SK-N-SH treated with all-trans-retinoic acid at 6 μM for 48 hours (cell line): ENCODE measurements at regions not wholly inside any gene's neighbourhood (a gene's known extent, or its start where the extent isn't known, plus 50 kb on each side); places are given as distances from the start of the nearest gene placed in this dataset.

Source experiments
- ATAC-seq: fragments of 200-7000 bp; cut with Tn5 transposase; 3 replicates; pipeline ENCODE4 v1.9.1; 2020; ENCODE audit warnings: mild to moderate bottlenecking, moderate library complexity
- ARNTL ChIP-seq: fragments of 450-650 bp; formaldehyde crosslinking; IDR thresholded peaks from 2 replicates; pipeline ENCODE4 v1.5.0; 2020; ENCODE audit warnings: low read depth, mild to moderate bottlenecking, moderate library complexity, borderline replicate concordance
- BACH2 ChIP-seq: fragments of 250-450 bp; sonication (Bioruptor Pico); IDR thresholded peaks from 2 replicates; pipeline ENCODE4 v1.9.0; 2021; ENCODE audit warnings: mild to moderate bottlenecking, borderline replicate concordance
- CREB5 ChIP-seq: fragments of 250-450 bp; sonication (Bioruptor Pico); IDR thresholded peaks from 2 replicates; pipeline ENCODE4 v1.5.1; 2020; ENCODE audit warnings: low read depth, mild to moderate bottlenecking, moderate library complexity
- CSDC2 ChIP-seq: fragments of 250-450 bp; sonication (Bioruptor Pico); IDR thresholded peaks from 2 replicates; pipeline ENCODE4 v1.5.0; 2020; ENCODE audit warnings: mild to moderate bottlenecking, moderate library complexity
- CSRNP3 ChIP-seq: fragments of 250-450 bp; sonication (Bioruptor Pico); IDR thresholded peaks from 2 replicates; pipeline ENCODE4 v1.5.1; 2021; ENCODE audit warnings: mild to moderate bottlenecking, moderate library complexity
- ESRRG ChIP-seq: fragments of 250-450 bp; sonication (Bioruptor Pico); IDR thresholded peaks from 2 replicates; pipeline ENCODE4 v1.6.1; 2021; ENCODE audit warnings: mild to moderate bottlenecking
- GLIS3 ChIP-seq: fragments of 250-450 bp; sonication (Bioruptor Pico); IDR thresholded peaks from 2 replicates; pipeline ENCODE4 v1.5.0; 2020; ENCODE audit warnings: mild to moderate bottlenecking, moderate library complexity
- ISL1 ChIP-seq: fragments of 250-450 bp; sonication (Bioruptor Pico); IDR thresholded peaks from 2 replicates; pipeline ENCODE4 v2.1.2; 2022; ENCODE audit warnings: mild to moderate bottlenecking, moderate library complexity
- OSR1 ChIP-seq: fragments of 250-450 bp; sonication (Bioruptor Pico); IDR thresholded peaks from 2 replicates; pipeline ENCODE4 v1.8.0; 2022; ENCODE audit warnings: moderate library complexity, mild to moderate bottlenecking, inconsistent platforms
- PATZ1 ChIP-seq: fragments of 250-450 bp; sonication (Bioruptor Pico); IDR thresholded peaks from 2 replicates; pipeline ENCODE4 v1.8.0; 2020; ENCODE audit warnings: mild to moderate bottlenecking, moderate library complexity, borderline replicate concordance
- POU6F1 ChIP-seq: fragments of 250-450 bp; sonication (Bioruptor Pico); IDR thresholded peaks from 2 replicates; pipeline ENCODE4 v1.8.0; 2021; ENCODE audit warnings: low read depth, mild to moderate bottlenecking, moderate library complexity, borderline replicate concordance
- RARB ChIP-seq: fragments of 250-450 bp; sonication (Bioruptor Pico); IDR thresholded peaks from 2 replicates; pipeline ENCODE4 v1.8.0; 2021; ENCODE audit warnings: mild to moderate bottlenecking, moderate library complexity
- SNAI2 ChIP-seq: fragments of 250-450 bp; sonication (Bioruptor Pico); IDR thresholded peaks from 2 replicates; pipeline ENCODE4 v1.5.0; 2020; ENCODE audit warnings: mild to moderate bottlenecking, moderate library complexity
- TCF4 ChIP-seq: fragments of 250-450 bp; sonication (Bioruptor Pico); IDR thresholded peaks from 2 replicates; pipeline ENCODE4 v1.8.0; 2021; ENCODE audit warnings: mild to moderate bottlenecking, moderate library complexity, borderline replicate concordance
- TOX ChIP-seq: fragments of 250-450 bp; sonication (Bioruptor Pico); IDR thresholded peaks from 2 replicates; pipeline ENCODE4 v1.8.0; 2021; ENCODE audit warnings: mild to moderate bottlenecking, moderate library complexity, borderline replicate concordance
- TSHZ2 ChIP-seq: fragments of 250-450 bp; sonication (Bioruptor Pico); IDR thresholded peaks from 2 replicates; pipeline ENCODE4 v1.5.0; 2020; ENCODE audit warnings: mild to moderate bottlenecking, moderate library complexity
- ZC3H10 ChIP-seq: fragments of 250-450 bp; sonication (Bioruptor Pico); IDR thresholded peaks from 2 replicates; pipeline ENCODE4 v1.5.1; 2021; ENCODE audit warnings: mild to moderate bottlenecking, moderate library complexity
- ZFP3 ChIP-seq: fragments of 250-450 bp; sonication (Bioruptor Pico); IDR thresholded peaks from 2 replicates; pipeline ENCODE4 v1.5.0; 2020; ENCODE audit warnings: mild to moderate bottlenecking, moderate library complexity
- ZFP30 ChIP-seq: fragments of 450-650 bp; formaldehyde crosslinking; IDR thresholded peaks from 2 replicates; pipeline ENCODE4 v1.5.0; 2022; ENCODE audit warnings: mild to moderate bottlenecking, moderate library complexity
- ZNF565 ChIP-seq: fragments of 450-650 bp; formaldehyde crosslinking; conservative IDR thresholded peaks from 2 replicates; pipeline ENCODE4 v1.5.0; 2020; ENCODE audit warnings: low read depth, mild to moderate bottlenecking, moderate library complexity
- ZNF70 ChIP-seq: fragments of 450-650 bp; formaldehyde crosslinking; IDR thresholded peaks from 2 replicates; pipeline ENCODE4 v1.5.0; 2020; ENCODE audit warnings: mild to moderate bottlenecking, moderate library complexity
- ZNF8 ChIP-seq: fragments of 450-650 bp; formaldehyde crosslinking; IDR thresholded peaks from 2 replicates; pipeline ENCODE4 v1.5.0; 2020; ENCODE audit warnings: mild to moderate bottlenecking, moderate library complexity

- ATAC-seq = peak; percentile 99
- TF ChIP-seq SNAI2 (CRISPR knock-in tag) = 0 out of 2 replicates have a peak, but pooled peaks have one; percentile 58
- TF ChIP-seq ZNF8 = no peak
- peak; percentile 90; the same call in 1 of the 2 replicates for TF ChIP-seq CREB5 (CRISPR knock-in tag)
- TF ChIP-seq POU6F1 = peak; percentile 79
- TF ChIP-seq OSR1 (CRISPR knock-in tag) = no peak
- peak; percentile 76; the same call in 1 of the 2 replicates for TF ChIP-seq TOX (CRISPR knock-in tag)
- no peak for TF ChIP-seq ZNF70 (CRISPR knock-in tag)
- no peak for TF ChIP-seq TCF4 (CRISPR knock-in tag)
- peak; percentile 71; the same call in 1 of the 2 replicates for TF ChIP-seq ZC3H10 (CRISPR knock-in tag)
- peak; percentile 66; the same call in 1 of the 2 replicates for TF ChIP-seq ZFP3 (CRISPR knock-in tag)
- no peak for TF ChIP-seq BACH2 (CRISPR knock-in tag)
- TF ChIP-seq CSDC2 (CRISPR knock-in tag) = 0 out of 2 replicates have a peak, but pooled peaks have one; percentile 43
- TF ChIP-seq ESRRG = no peak
- TF ChIP-seq ISL1 (CRISPR knock-in tag) = peak; percentile 96
- peak; percentile 43; the same call in 1 of the 2 replicates for TF ChIP-seq PATZ1
- TF ChIP-seq GLIS3 (CRISPR knock-in tag) = no peak
- no peak; the same call in 1 of the 2 replicates for TF ChIP-seq RARB (CRISPR knock-in tag)
Observed at GRCh38 chr7:81618396-81619014, 151.3 kb downstream of the HGF start.

GRCh38 chr7:81616951-81617350 lies 152.9 kb downstream of the HGF start:
- TF ChIP-seq ZNF70 (CRISPR knock-in tag) = no peak
- no peak for TF ChIP-seq ESRRG
- no peak for TF ChIP-seq OSR1 (CRISPR knock-in tag)
- TF ChIP-seq ZFP30 (CRISPR knock-in tag) = no peak
- no peak for TF ChIP-seq ARNTL (CRISPR knock-in tag)
- no peak for TF ChIP-seq POU6F1
- TF ChIP-seq CSDC2 (CRISPR knock-in tag) = peak; percentile 75; the same call in 1 of the 2 replicates
- no peak for TF ChIP-seq CSRNP3
- TF ChIP-seq ZNF565 = no peak
- no peak for TF ChIP-seq ZC3H10 (CRISPR knock-in tag)
- TF ChIP-seq TOX (CRISPR knock-in tag) = no peak
- TF ChIP-seq TCF4 (CRISPR knock-in tag) = no peak
- no peak for TF ChIP-seq BACH2 (CRISPR knock-in tag)
- peak; percentile 37; the same call in 1 of the 2 replicates for TF ChIP-seq ISL1 (CRISPR knock-in tag)
- no peak for ATAC-seq

GRCh38 chr7:81611805-81612204 lies 158.0 kb downstream of the HGF start:
- TF ChIP-seq POU6F1 (no peak), ZNF565 (no peak), TOX (CRISPR knock-in tag) (no peak), TSHZ2 (CRISPR knock-in tag) (no peak), TCF4 (CRISPR knock-in tag) (no peak), ARNTL (CRISPR knock-in tag) (no peak), ESRRG (no peak)
- no peak for ATAC-seq
